Lower leg skin (tissue), 3 donors: ENCODE measurements at regions not wholly inside any gene's neighbourhood (a gene's known extent, or its start where the extent isn't known, plus 50 kb on each side); places are given as distances from the start of the nearest gene placed in this dataset.

Experiments
- POLR2A ChIP-seq, 2 donors: fragments of 450-650 bp; IDR thresholded peaks; one replicate each; pipeline ENCODE4 v1.6.1; 2016 to 2017; ENCODE audit warnings: antibody characterized with exemption in 2 of 2, mild to moderate bottlenecking in 1 of 2, moderate library complexity in 1 of 2
- TF ChIP-seq, protein P1 (sequence below), 3 donors: fragments of 450-650 bp; IDR thresholded peaks; one replicate each; pipeline ENCODE4 v1.5.1; 2016; ENCODE audit warnings: antibody characterized with exemption in 3 of 3, mild to moderate bottlenecking in 3 of 3, moderate library complexity in 2 of 3

DNA sequence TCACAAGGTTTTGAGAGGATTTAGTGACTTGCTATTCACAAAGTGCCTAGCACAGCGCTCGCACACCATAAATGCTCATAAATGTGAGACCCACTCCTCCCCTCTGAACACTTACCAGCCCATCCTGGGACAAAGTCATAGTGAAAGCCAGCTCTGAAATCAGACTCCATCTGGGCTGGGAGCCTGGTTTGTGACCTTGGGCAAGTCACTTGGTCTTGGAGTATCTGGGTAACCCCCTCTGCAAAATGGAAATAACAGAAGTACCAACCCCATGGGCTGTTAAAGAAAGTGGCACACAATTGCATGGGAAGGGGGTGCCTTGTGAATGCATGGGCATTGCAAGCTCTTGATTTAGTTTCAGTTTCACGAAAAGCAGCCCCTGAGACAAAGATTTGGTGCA lies 104.7 kb upstream of the CDH5 start:
- TF ChIP-seq POLR2A (IDR thresholded peaks at IDR 0.05), result no peak
- TF ChIP-seq, protein P1, sequence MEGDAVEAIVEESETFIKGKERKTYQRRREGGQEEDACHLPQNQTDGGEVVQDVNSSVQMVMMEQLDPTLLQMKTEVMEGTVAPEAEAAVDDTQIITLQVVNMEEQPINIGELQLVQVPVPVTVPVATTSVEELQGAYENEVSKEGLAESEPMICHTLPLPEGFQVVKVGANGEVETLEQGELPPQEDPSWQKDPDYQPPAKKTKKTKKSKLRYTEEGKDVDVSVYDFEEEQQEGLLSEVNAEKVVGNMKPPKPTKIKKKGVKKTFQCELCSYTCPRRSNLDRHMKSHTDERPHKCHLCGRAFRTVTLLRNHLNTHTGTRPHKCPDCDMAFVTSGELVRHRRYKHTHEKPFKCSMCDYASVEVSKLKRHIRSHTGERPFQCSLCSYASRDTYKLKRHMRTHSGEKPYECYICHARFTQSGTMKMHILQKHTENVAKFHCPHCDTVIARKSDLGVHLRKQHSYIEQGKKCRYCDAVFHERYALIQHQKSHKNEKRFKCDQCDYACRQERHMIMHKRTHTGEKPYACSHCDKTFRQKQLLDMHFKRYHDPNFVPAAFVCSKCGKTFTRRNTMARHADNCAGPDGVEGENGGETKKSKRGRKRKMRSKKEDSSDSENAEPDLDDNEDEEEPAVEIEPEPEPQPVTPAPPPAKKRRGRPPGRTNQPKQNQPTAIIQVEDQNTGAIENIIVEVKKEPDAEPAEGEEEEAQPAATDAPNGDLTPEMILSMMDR (IDR thresholded peaks at IDR 0.05), result no peak
